HG02870 (cell line): ENCODE measurements at regions not wholly inside any gene's neighbourhood (a gene's known extent, or its start where the extent isn't known, plus 50 kb on each side); places are given as distances from the start of the nearest gene placed in this dataset.
"Not testable (repeated sequence)": the region's sequence is repeated elsewhere in the genome, so short reads cannot be mapped to it uniquely, and the experiment has no call there.

Experiments
- ATAC-seq: cut with Tn5 transposase; IDR thresholded peaks from one replicate; pipeline ENCODE4 v1.9.1; 2021; ENCODE audit warnings: mild to moderate bottlenecking, moderate library complexity; ENCODE audit not compliant: unreplicated experiment

DNA sequence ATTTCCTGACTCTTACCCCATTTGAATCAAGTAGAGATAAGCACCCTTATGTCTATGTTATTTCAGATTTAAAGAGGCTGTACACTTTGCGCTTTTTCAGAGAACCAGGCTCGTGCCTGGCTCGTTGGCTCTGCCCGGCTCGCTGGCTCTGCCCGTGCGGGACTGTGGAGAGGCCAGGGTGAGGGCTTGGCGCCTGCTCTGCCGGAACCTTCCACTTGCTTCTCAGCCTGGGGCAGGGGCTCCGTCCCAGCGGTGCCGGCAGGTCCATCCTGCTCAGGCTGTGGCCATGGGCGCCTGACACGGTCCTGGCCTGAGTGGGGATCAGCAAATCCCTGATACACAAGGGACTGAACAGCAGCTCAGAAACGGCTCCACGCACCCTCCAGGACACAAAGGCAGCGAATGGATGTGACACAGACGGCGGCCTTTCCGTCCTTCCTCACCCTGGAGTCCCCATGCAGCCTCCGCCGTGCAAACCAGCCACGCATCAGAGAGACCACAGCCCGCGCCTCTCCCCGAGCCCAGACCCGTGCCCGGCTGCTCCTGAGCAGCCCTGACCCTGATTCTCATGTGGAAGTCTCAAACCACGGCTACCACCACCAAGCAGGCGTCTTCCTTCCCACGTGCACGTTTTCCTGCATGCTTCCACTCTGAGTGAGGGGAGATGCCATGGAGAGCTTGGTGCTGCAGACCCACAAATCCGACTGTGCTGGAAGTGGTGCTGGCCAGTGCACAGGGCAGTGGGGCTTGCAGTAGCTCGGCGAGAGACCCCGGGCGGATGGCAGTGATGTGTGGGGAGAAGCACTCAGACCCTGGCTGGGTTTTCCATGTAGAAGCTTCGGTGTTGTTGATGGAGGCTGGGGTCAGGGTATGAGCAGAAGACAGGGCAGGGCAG, 233.9 kb downstream of the ERMARD start:
- no peak for ATAC-seq

DNA sequence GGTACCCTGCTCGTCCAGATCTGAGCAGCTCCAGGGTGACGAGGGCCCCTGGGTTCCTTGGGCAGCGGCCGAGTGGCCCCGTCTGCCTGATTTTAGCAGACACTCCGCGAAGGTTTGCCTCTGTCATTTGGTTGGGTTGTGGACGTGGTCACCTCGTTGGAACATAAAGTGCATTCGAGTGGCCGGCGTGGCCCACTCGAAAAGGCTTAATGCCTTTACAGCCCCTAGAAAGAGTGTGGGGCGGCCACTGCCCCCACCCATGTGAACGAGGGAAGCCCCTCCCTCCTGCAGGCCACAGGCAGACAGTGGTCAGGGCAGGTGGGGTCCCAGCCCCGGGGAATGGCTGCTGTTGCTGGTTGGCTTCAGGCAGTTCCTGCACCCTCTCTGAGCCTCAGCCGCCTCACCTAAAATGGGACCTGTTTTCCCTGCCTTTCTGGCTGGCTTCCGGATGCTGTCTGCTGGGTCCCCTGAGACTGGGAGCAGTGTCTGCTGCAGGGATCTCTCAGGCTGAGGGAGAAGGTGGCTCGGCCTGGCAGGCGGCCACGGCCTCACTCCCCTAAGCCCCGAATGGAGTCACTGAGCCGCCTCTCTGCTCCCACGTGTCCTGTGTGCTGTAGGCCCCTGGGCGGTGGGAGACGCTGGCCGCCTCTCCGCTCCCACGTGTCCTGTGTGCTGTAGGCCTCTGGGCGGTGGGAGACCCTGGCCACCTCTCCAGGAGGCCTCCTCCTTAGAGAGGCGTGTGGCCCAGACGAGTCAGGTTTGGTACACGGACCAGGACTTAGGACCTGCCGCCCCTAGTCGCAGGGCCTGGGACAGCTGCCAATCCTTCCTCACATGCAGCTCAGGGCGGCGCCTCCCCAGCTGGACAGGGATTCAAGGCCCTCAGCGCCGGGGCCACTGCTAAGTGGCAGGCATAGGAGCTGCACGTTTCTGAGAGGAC, 233.0 kb downstream of the ERMARD start:
- no peak for ATAC-seq

DNA sequence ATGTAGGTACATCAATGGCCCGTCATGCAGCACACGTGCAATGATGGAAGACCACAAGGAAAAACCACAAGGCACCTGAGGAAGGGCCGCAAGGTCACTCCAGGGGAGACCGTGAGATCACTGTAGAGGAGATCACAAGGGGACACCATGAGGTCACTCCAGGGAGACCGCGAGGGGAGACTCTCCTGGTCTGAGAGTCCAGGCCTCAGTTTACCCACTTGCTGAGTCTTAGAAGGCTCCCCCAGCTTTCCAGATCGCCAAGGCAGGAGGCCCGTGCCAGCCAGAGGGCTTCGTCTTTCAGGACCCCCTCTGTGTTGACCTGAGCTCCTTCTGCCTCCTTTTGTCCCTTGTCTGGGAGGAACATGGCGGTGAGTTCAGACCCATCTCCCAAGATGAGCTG, 232.2 kb downstream of the ERMARD start:
- ATAC-seq: no peak

DNA sequence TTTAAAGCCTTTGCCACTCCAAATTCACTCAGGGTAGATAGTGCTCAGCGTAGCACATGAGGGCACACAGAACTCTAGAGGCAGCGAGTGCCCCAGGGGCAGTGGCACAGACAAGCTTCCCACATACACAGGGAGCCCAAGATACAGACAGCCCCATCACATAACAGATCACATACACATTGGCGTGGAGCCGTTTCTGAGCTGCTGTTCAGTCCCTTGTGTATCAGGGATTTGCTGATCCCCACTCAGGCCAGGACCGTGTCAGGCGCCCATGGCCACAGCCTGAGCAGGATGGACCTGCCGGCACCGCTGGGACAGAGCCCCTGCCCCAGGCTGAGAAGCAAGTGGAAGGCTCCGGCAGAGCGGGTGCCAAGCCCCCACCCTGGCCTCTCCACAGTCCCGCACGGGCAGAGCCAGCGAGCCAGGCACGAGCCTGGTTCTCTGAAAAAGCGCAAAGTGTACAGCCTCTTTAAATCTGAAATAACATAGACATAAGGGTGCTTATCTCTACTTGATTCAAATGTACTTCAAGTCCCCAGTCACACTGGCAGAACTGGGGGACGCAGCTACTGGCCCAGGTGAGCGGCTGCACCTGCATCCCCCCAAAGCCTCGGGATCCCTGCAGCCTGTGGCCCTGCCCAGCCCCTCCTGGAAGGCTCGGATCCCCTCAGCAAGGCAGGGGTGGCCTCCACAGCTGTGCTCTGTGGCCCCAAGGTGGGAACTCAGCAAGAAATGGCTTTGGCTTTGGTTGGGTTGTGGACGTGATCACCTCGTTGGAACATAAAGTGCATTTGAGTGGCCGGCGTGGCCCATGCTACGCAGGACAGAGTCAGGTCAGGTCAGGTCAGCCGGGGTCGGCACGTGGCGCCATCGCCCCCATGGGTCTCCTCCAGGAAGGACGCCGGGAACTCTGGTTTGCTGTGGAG, 231.3 kb downstream of the ERMARD start:
- ATAC-seq: no peak

DNA sequence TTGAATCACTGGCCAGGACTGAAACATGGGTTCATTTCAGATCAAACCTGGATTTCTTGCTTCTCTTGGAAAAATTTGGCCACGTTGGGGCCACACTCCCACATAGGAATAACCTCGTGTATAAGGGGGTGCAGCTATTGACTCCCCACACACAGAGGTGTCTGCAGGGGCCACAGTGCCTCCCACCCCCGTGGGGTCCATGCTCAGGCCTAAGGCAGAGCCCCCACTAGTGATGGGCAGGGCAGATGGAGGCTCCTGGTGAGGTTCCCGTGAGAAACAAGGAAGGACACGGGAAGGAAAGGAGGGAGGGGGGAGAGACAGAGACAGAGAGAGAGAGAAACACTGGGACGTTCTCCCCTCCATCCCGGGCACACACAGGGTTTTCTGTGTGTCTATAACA, 230.5 kb downstream of the ERMARD start:
- ATAC-seq: no peak

DNA sequence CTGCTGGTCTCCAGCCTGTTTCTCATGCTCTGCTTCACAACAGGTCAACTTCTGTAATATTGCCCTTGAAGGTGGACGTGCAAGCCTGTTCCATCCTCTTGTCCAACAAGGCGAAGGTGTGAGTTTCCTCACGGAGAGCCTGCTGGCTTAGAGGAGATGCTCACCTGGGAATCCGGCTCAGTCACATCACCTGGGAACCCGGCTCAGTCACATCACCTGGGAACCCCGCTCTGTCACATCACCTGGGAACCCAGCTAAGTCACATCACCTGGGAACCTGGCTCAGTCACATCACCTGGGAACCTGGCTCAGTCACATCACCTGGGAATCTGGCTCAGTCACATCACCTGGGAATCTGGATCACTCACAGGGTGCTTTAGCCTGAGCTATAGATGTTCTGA, 230.1 kb downstream of the ERMARD start:
- ATAC-seq: no peak

DNA sequence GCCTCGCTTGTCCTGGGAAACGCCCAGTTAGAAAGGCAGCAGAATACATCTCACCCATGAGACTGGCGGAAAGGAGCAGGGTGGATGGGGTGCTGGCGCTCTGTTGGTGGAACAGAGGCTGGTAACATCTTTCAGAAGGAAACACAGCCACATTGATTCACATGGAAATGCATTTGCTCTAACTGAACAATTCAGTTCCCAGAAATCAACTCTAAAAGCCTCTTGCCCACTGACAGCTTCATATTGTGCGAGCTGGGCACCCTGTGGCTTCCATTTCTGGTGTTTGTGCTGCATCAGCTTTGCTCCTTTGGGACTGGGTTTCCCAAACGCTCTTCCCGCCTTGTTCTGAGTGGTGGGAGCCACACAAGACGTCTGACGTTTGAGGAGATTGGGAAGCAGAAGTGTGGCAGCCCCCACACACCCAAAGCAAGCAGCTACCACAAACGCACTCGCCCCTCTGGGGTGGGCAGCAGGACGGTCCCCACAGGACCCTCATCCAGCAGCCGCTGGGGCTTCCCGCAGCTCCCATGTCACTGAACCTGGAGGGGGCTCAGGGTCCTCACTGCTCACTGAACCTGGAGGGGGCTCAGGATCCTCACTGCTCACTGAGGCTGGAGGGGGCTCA, 229.5 kb downstream of the ERMARD start:
- no peak for ATAC-seq

DNA sequence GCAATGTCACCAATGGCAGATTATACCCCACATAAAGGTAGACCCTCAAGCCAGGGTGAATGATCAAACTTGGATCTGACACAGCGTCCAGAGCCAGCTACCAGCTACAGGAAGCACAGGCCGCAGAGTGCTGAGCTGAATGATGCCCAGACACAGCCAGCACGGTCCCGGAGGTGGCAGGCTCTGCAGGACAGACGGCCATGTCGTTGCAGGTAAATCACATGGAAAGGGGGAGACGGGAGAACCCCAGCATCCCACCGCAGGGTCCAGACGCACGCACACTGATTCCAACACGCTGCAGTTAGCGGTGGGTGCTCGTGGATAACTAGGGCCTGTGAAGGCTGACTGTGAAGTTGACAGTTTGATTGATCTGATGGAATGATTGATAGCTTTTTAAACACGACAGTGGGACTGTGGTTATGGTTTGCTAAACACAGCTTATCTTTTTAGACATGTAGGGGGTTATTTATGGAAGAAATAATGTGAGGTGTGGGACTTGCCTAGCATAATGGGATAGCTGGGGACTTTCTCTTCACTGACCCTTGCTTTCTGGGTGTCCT, 228.5 kb downstream of the ERMARD start:
- no peak for ATAC-seq

DNA sequence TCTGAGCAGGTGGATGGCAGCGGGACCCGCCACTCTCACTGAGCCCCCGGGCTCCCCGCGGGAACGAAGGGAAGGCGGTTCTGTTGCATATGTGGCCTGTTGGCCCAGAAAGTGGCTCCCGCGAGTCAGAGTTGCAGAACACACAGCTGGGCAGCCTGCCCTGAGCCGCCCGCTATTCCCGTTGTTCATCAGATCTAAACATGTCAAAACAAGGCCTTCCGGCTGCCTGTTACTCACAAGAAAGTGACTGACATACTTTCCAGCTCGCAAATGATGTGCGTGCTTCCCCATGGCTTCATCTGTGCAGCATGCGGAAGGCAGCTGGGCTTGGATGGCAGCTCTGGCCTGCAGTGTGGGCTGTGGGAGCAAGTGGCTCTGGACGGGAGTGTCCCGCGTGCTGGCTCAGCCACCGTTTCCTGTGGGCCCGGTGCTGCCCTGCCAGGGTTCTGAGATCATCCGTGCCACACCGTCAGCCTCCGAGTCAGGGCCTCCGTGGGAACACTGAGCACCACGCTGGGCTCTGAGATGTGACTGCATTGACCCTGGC, 227.3 kb downstream of the ERMARD start:
- no peak for ATAC-seq

DNA sequence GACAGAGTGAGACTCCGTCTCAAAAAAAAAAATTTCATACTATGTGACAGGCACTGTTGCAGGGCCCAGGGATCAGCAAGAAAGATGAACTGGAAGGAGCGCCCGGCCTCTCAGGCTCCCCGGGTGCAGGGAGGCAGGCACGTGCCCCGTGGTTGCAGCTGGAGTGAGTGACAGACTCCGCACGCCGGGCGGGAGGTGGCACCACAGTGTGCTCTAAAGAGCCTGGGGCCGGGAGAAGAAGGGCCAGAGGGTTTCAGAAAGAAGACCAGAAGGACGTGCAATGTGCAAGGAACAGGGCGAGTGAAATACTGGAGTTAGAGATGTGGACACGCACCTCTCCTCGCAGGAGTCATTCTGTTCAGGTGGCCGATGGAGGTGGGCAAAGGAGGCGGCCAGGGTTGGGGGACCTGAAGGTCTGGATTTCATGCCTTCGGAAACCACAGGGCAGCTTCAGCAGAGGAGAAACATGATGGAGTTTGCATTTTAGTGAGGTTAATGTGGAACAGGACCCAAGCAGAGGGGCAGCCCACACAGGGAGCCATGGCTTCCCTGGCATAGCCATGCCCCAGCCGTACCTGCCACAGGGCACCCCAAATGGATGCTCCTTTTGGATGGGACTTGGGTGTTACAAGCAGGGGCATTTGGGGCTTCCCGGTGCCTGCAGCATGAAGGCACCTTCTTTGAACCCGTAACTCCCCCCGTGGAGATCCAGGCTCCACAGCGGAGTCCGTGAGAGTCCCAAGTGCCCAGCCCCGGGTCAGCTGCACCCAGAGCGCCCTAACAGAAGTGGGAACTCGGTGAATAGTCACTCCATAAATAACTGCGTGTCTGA, 226.2 kb downstream of the ERMARD start:
- ATAC-seq: no peak

DNA sequence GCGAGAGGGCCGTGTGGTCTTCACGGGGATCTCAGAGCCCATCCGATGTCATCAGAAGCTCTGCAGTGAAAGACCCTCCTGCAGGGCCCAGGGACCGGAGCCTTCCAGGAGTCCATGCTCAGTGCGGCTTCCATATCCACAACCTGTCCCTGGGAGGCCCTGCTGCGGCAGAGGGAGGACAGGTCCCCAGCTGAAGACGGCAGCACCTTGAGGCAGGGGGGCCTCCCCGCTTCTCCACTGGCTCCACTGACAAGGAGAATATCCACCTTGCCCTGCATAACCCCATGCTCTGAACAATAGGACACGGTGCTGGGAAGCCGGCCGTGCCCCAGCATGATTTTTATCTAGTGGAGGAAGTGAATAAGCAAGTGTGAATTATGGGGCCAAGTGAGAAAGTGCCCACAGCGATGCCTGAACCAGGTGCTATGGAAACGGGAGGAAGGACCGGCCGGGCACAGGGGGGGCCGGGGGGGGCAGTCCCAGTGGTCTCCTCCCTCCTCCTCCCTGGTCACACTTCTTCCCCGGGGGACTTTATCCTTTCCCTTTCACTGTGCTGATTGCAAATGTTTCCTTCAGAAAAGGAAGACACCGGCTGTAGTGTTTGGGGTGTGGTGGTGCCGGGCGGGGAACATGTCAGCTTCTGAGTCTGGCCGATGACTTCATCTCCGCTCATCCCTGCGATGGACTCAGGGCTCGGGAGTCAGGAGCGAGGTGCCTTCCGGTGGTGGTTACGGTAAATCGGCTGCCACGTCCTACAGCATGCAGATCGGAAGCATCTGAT, 225.1 kb downstream of the ERMARD start:
- no peak for ATAC-seq

DNA sequence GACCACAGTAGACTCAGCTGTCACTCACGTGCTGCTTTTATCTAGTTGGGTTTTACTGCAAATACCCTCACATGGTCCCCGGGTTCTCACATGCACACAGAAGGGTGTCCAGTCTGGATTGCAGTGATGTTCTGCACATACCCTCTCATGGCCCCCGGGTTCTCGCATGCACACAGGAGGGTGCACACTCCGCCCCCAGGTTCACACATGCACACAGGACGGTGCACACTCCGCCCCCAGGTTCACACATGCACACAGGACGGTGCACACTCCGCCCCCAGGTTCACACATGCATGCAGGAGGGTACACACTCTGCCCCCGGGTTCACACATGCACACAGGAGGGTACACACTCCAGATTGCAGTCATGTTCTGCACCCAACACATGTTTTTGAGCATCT, 224.3 kb downstream of the ERMARD start:
- ATAC-seq: no peak

DNA sequence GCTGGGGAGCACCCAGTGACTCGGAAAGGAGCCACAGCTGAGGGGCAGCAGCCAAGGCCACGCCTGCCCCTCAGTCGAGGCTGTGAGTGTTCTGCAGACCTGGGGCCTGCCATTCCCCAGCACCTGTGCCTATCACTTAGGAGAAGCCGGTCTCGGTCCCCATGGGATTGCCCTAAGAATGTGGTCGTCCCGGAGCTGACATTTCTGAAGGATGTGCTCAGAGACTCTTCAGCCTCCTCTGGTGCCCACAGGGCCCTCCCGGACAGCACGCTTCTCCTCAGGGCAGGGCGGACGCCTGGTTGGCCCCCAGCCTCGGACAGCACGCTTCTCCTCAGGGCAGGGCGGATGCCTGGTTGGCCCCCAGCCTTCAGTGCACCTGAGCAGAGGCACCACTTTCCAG, 223.9 kb downstream of the ERMARD start:
- ATAC-seq: no peak

DNA sequence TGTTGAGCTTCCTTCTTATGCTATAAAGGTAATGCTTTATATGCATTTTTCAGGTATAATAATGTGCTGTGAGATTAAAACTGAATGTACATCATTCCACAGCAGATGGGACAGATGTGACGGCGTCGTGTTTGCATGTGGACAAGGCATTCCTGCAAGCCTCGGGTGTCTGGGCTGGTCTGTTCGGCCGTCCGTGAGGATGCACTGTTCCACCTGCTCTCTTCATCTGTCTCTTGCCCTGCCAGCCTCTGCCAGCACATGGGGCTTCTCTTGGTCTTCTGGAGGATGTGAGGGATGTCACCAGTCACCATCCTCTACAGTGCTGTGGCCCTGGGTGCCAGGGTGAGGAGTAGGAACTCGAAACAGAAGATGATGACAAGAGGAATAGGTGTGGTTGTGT, 223.2 kb downstream of the ERMARD start:
- no peak for ATAC-seq

DNA sequence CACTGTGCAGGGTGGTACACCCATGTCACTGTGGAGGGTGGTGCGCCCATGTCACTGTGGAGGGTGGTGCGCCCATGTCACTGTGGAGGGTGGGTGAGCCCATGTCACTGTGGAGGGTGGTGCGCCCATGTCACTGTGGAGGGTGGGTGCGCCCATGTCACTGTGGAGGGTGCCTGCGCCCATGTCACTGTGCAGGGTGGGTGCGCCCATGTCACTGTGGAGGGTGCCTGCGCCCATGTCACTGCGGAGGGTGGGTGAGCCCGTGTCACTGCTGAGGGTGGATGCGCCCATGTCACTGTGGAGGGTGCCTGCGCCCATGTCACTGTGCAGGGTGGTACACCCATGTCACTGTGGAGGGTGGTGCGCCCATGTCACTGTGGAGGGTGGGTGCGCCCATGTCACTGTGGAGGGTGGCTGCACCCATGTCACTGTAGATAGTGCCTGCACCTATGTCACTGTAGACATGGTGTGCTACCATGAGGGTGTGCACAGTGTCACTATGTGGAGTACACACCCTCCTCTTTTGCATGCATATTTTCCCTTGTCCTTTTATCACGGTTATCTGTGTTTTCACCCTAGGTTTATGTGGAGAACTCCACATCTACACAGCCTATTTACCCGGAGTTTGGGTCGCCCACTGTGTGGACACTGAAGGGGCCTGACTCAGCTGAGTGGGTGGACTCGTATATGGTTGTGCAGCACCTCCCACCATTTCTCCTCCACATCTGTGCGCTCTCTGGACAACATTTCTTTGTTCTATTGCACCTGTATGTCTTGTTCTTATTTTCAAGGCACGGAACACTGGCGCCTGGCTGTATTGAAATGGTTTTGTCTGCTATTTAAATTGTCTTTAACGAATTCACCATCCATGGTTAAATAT, 222.4 kb downstream of the ERMARD start:
- not testable (repeated sequence) for ATAC-seq

DNA sequence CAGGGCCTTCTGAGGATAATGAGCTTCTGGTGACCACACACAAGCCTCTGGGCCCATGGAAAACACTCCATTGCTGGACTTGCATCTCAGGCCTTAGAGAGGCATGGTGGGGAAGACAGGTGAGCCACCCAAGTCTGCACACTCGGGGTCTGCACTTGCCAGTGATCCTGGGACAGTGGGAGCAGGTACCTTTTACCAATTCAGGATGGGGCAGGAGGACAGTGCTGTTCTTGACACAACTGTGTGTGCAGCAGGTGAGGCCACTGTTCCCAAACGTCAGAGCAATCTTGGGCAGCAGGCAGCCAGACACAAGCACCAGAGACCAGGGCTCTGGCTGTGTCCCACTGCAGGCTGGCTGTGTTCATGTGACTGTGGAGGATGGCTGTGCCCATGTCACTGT, 221.3 kb downstream of the ERMARD start:
- ATAC-seq: no peak

DNA sequence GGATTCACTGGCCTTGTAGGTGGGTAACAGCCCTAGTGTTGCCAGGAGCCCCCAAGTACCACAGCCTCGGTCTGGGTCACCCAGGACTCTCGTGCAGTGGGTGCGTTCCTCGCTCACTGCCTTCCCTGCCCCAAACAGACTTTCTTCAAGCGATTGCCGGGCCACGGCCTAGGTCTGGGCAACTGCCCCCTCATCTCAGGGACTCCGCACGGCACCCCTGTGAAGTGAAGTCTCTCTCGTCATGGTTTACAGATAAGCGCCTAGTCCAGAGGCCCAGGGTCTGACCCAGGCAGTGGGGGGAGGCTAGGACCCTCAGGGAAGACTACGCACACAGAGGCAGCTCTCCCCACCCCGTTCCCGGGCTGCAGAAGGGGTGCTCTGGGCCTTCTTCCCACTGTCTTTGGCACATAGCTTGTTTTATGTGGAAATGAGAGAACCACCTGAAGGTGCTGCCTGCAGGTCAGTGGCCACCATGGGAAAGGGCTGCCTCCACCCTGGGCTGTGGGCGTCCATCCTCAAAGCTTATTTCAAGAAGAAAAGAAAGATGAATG, 220.8 kb downstream of the ERMARD start:
- ATAC-seq: no peak
